Ascending aorta (tissue), 2 donors: ENCODE measurements at regions not wholly inside any gene's neighbourhood (a gene's known extent, or its start where the extent isn't known, plus 50 kb on each side); places are given as distances from the start of the nearest gene placed in this dataset.

Experiments used
- DNase-seq, 2 donors: peaks; one replicate each; pipeline ENCODE4 v3.0.0-alpha.2; 2019; ENCODE audit warnings: low spot score in 2 of 2
- H3K27ac ChIP-seq, 2 donors: fragments of 200-600 bp; sonication (generic); one replicate each; pipeline ENCODE4 v1.5.1; 2016 to 2017; ENCODE audit warnings: mild to moderate bottlenecking in 1 of 2
- H3K27me3 ChIP-seq: fragments of 200-600 bp; sonication (generic); one replicate; pipeline ENCODE4 v1.5.1; 2017
- H3K36me3 ChIP-seq, 2 donors: fragments of 200-600 bp; sonication (generic); one replicate each; pipeline ENCODE4 v1.5.1; 2016
- H3K4me1 ChIP-seq, 2 donors: fragments of 200-600 bp; sonication (generic); one replicate each; pipeline ENCODE4 v1.5.1; 2016 to 2017; ENCODE audit warnings: mild to moderate bottlenecking in 1 of 2
- H3K4me3 ChIP-seq, 2 donors: fragments of 200-600 bp; sonication (generic); one replicate each; pipeline ENCODE4 v1.5.1; 2016 to 2017; ENCODE audit warnings: mild to moderate bottlenecking in 1 of 2
- H3K9me3 ChIP-seq, 2 donors: fragments of 200-600 bp; sonication (generic); one replicate each; pipeline ENCODE4 v1.5.1; 2016
- CTCF ChIP-seq, 3 experiments: fragments of 200-600 bp in 2 of 3; fragments of 450-650 bp in 1 of 3; sonication (generic) in 2 of 3; IDR thresholded peaks; one replicate each; pipeline ENCODE4 v1.5.1; 2016 to 2019; ENCODE audit warnings: antibody characterized with exemption in 3 of 3, mild to moderate bottlenecking in 1 of 3, moderate library complexity in 1 of 3
- intact Hi-C: fragments of 100-400 bp; cut with DNase I; formaldehyde crosslinking; loops from one replicate; pipeline ENCODE4 v1.15.1; 2023

DNA sequence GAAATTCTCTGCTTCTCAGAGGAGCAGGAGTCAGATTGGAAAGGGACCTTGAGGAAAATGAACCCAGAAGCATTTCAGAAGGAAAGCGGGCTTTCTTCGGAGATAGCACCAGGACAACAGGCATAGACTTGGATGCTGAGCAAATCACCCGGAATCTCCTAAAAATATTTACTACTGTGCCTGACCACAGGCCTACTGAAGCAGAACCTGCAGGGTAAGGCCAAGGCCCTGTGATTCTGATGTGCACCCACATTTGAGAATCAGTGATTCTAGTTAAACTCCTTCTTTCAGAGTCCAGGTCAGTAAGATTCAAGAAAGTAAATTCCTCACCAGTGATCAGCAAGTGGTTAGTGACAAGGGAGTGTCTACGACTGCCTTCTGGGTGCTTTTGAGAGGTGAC is 307.3 kb upstream of the DUSP10 start:
- no peak for TF ChIP-seq CTCF (IDR thresholded peaks at IDR 0.05)
- intact Hi-C loops = no loop called here
- no peak overlapping the region for H3K4me3 ChIP-seq

DNA sequence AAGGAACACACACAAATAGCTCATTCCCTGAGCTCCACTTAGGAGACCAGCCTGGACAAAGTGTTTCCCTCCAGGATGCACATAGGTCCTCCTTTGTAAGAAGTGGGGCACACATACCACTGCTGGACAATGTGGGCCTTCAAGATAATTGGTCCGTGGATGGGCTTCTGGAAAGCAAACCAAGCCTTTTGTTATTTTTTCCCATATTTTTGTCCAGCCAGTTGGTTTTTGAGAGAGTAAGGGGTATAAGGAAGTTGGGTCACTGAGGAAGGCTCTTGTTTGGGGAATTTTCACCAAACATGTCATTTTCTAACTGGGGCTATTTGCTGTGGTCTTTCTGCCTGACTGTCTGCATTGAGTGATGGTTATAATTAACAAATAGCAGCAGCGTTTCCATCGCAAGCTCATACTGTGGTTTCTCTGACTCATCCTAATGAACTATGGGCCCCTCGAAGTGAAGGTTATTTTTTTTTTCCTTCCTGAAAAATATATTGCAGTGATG is 306.3 kb upstream of the DUSP10 start:
- DNase-seq = no peak
- Histone ChIP-seq H3K4me1 (peaks cover 5 to 6% of the 10 kb centered on the region in 2 donors), H3K4me3 (no peak overlapping the region), H3K27me3 (no peaks in the 10 kb centered on the region), H3K36me3 (no peaks in the 10 kb centered on the region), H3K27ac (no peak overlapping the region), H3K9me3 (no peaks in the 10 kb centered on the region)
- TF ChIP-seq CTCF (IDR thresholded peaks at IDR 0.05) = no peak
- intact Hi-C loops = no loop called here

More for the DNA sequence above, 307.3 kb upstream of the DUSP10 start:
- H3K27ac ChIP-seq = no peak overlapping the region
- no peaks in the 10 kb centered on the region for H3K4me1 ChIP-seq
- no peak for DNase-seq
- no peaks in the 10 kb centered on the region for H3K36me3 ChIP-seq
- H3K27me3 ChIP-seq = no peaks in the 10 kb centered on the region
- no peaks in the 10 kb centered on the region for H3K9me3 ChIP-seq

DNA sequence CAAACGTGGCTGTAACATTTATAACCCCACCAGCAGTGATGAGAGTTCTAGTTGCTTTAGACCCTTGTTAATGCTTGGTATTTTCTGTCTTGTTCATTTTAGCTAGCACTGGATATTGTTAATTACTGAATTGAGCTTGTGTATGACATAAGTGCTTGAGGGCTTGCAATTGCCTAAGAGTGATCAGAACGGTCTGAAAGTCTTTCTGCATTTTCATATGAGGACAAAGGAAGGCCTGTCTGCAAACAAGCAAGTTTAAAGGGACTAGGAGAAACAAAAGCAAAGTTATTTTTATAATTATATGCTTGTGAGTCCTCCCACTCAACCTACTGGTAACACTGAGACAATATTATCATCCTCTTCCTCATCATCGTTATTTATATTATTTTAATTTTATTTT is 305.5 kb upstream of the DUSP10 start:
- intact Hi-C loops = no loop called here
- H3K9me3 ChIP-seq = no peaks in the 10 kb centered on the region
- peaks cover 5 to 7% of the 10 kb centered on the region in 2 donors for H3K4me1 ChIP-seq
- H3K27me3 ChIP-seq = no peaks in the 10 kb centered on the region
- TF ChIP-seq CTCF (IDR thresholded peaks at IDR 0.05) = no peak
- no peaks in the 10 kb centered on the region for H3K36me3 ChIP-seq
- no peak for DNase-seq
- no peak overlapping the region for H3K27ac ChIP-seq
- no peak overlapping the region for H3K4me3 ChIP-seq

- peaks cover 5 to 7% of the 10 kb centered on the region in 2 donors for H3K4me1 ChIP-seq
- DNase-seq = no peak
- TF ChIP-seq CTCF (IDR thresholded peaks at IDR 0.05) = no peak
- H3K4me3 ChIP-seq = no peak overlapping the region
- no peak overlapping the region for H3K27ac ChIP-seq
- intact Hi-C loops = no loop called here
- no peaks in the 10 kb centered on the region for H3K9me3 ChIP-seq
- no peaks in the 10 kb centered on the region for H3K27me3 ChIP-seq
- no peaks in the 10 kb centered on the region for H3K36me3 ChIP-seq
Measured at GRCh38 chr1:222046684-222047263, 304.9 kb upstream of the DUSP10 start.

- intact Hi-C loops = no loop called here
- TF ChIP-seq CTCF (IDR thresholded peaks at IDR 0.05) = no peak
- Histone ChIP-seq H3K4me1 (peaks cover 5 to 7% of the 10 kb centered on the region in 2 donors), H3K36me3 (no peaks in the 10 kb centered on the region), H3K4me3 (no peak overlapping the region), H3K27me3 (no peaks in the 10 kb centered on the region), H3K27ac (no peak overlapping the region), H3K9me3 (no peaks in the 10 kb centered on the region)
- DNase-seq = no peak
Measured at GRCh38 chr1:222045786-222046185, 303.9 kb upstream of the DUSP10 start.

GRCh38 chr1:222045236-222045635 is 303.3 kb upstream of the DUSP10 start:
- H3K9me3 ChIP-seq = no peaks in the 10 kb centered on the region
- no peak for TF ChIP-seq CTCF (IDR thresholded peaks at IDR 0.05)
- DNase-seq = no peak
- H3K4me3 ChIP-seq = no peak overlapping the region
- H3K27me3 ChIP-seq = no peaks in the 10 kb centered on the region
- intact Hi-C loops = no loop called here
- H3K36me3 ChIP-seq = no peaks in the 10 kb centered on the region
- H3K27ac ChIP-seq = no peak overlapping the region
- H3K4me1 ChIP-seq = peaks cover 5 to 8% of the 10 kb centered on the region in 2 donors
